ENCODE measurements at regions not wholly inside any gene's neighbourhood (a gene's known extent, or its start where the extent isn't known, plus 50 kb on each side); places are given as distances from the start of the nearest gene placed in this dataset.

DNA sequence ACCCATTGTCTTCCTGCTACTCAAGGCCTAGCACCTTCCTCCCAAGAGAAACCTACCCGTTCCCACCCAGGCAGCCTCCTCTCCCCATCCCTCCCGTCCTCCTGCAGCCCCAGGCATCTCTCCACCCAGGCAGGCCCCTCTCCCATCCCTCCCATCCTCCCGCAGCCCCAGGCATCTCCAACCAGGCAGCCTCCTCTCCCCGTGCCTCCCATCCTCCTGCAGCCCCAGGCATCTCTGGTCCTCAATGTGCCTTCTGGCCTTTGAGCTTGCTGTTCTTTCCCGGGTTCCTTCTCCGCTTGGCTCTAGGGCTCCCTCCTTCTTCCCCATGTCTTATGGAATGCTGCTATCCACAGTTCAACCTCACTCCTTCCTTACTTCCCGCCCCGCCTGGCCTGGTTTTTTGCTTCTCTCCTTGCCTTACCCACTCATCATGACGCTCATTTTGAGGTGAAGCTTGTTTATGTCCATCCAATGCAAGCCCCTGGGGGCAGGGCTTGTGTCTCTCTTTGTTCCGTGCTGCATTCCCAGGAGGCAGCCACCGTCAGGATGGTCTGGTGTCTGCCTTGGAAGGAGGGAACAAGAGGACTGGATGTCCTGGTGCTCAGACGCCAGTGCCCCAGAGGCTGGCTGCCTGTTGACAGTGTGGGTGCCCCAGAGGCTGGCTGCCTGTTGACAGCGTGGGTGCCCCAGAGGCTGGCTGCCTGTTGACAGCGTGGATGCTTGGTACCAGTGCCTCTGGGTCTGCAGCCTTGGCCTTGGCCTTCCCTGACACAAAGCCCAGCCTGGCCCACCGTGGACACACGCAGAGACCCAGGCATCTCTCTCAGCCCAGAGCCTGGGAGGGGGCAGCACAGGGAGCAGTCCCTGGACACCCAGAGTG, 815.7 kb downstream of the BRD1 start:
- no peak overlapping the region for H2AFZ ChIP-seq (ENCODE audit: low read length)
- no peak overlapping the region for H3K4me2 ChIP-seq (ENCODE audit: low read depth, low read length)
- no peaks in the 10 kb centered on the region for H3K79me2 ChIP-seq (ENCODE audit: low read length)
- no peaks in the 10 kb centered on the region for H3F3A ChIP-seq (ENCODE audit: insufficient read depth, low read length)
- no peaks in the 10 kb centered on the region for H3K36me3 ChIP-seq (replicated peaks; ENCODE audit: insufficient read depth, low read length)
- DNase-seq, result no peak
- H3K4me1 ChIP-seq (ENCODE audit: low read length), result no peaks in the 10 kb centered on the region
- H3K27me3 ChIP-seq (replicated peaks; ENCODE audit: insufficient read depth, low read length), result peaks cover 86% of the 10 kb centered on the region
- no peak overlapping the region for H3K9ac ChIP-seq (ENCODE audit: low read length)
- no peaks in the 10 kb centered on the region for H3K9me2 ChIP-seq (replicated peaks; ENCODE audit: insufficient read depth, low read length)
- H3K4me3 ChIP-seq (ENCODE audit: low read length), result no peak overlapping the region
- TF ChIP-seq EZH2phosphoT487 (IDR thresholded peaks at IDR 0.05; ENCODE audit: low read length) (no peak), EZH2 (optimal IDR thresholded peaks at IDR 0.05; ENCODE audit: low read depth, low read length) (no peak)
- TF ChIP-seq, protein P1, sequence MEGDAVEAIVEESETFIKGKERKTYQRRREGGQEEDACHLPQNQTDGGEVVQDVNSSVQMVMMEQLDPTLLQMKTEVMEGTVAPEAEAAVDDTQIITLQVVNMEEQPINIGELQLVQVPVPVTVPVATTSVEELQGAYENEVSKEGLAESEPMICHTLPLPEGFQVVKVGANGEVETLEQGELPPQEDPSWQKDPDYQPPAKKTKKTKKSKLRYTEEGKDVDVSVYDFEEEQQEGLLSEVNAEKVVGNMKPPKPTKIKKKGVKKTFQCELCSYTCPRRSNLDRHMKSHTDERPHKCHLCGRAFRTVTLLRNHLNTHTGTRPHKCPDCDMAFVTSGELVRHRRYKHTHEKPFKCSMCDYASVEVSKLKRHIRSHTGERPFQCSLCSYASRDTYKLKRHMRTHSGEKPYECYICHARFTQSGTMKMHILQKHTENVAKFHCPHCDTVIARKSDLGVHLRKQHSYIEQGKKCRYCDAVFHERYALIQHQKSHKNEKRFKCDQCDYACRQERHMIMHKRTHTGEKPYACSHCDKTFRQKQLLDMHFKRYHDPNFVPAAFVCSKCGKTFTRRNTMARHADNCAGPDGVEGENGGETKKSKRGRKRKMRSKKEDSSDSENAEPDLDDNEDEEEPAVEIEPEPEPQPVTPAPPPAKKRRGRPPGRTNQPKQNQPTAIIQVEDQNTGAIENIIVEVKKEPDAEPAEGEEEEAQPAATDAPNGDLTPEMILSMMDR (IDR thresholded peaks at IDR 0.05; ENCODE audit: low read length), result no peak
- no peaks in the 10 kb centered on the region for H3K9me3 ChIP-seq (replicated peaks; ENCODE audit: insufficient read depth, low read length)
- H4K20me1 ChIP-seq (ENCODE audit: insufficient read depth, low read length), result no peaks in the 10 kb centered on the region
- no peak overlapping the region for H3K27ac ChIP-seq (ENCODE audit: low read length)

DNA sequence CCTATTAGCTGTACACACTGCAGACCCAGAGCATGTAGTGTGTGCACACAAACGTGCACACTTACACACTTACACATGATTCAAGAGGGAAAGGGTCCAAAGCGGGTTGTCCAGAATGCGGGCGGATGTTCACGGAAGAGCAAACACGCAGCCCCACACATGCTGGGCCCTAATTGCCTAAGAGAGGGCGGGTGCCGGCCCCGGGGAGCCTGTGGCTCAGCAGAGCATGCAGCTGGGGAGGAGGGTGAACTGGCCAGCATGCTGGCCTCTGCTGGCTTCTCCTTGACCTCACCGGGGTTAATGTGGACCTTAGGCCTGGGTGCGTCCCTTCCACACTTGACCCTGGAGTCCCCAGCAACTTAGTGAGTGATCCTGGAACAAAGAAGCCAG, 816.3 kb downstream of the BRD1 start:
- Histone ChIP-seq H3K4me1 (ENCODE audit: low read length) (no peaks in the 10 kb centered on the region), H3K27ac (ENCODE audit: low read length) (no peak overlapping the region), H2AFZ (ENCODE audit: low read length) (no peak overlapping the region), H3K4me2 (ENCODE audit: low read depth, low read length) (no peak overlapping the region), H3K9me3 (replicated peaks; ENCODE audit: insufficient read depth, low read length) (no peaks in the 10 kb centered on the region), H3K27me3 (replicated peaks; ENCODE audit: insufficient read depth, low read length) (peaks cover 80% of the 10 kb centered on the region), H3K79me2 (ENCODE audit: low read length) (no peaks in the 10 kb centered on the region), H3K36me3 (replicated peaks; ENCODE audit: insufficient read depth, low read length) (no peaks in the 10 kb centered on the region), H3F3A (ENCODE audit: insufficient read depth, low read length) (no peaks in the 10 kb centered on the region), H3K4me3 (ENCODE audit: low read length) (no peak overlapping the region), H3K9ac (ENCODE audit: low read length) (no peak overlapping the region), H4K20me1 (ENCODE audit: insufficient read depth, low read length) (no peaks in the 10 kb centered on the region), H3K9me2 (replicated peaks; ENCODE audit: insufficient read depth, low read length) (no peaks in the 10 kb centered on the region)
- no peak for TF ChIP-seq EZH2phosphoT487 (IDR thresholded peaks at IDR 0.05; ENCODE audit: low read length)
- no peak for TF ChIP-seq EZH2 (optimal IDR thresholded peaks at IDR 0.05; ENCODE audit: low read depth, low read length)
- TF ChIP-seq, protein P1 (IDR thresholded peaks at IDR 0.05; ENCODE audit: low read length), result no peak
- no peak for DNase-seq

DNA sequence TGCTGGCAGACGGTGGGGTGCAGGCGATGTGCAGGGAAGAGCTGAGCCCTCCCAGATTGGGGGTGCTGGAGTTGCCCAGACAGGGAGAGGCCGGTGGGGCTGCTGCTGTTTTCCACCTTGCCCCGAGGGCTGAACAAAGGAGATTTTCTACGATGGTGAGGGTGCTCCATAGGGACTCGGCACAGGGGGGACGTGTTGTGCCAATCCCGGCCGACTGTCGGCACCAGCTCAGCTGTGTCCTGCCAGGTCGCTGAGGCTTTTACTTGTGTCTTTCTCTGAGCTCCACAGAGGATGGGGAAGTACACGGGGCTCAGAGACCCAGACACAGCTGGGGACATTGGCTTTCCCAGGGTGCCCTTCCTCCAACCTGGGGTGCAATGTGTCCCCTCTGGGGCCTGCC, 816.8 kb downstream of the BRD1 start:
- H3K79me2 ChIP-seq (ENCODE audit: low read length), result no peaks in the 10 kb centered on the region
- H3K9ac ChIP-seq (ENCODE audit: low read length), result no peak overlapping the region
- H3K36me3 ChIP-seq (replicated peaks; ENCODE audit: insufficient read depth, low read length), result no peaks in the 10 kb centered on the region
- H3K27ac ChIP-seq (ENCODE audit: low read length), result no peak overlapping the region
- peaks cover 75% of the 10 kb centered on the region for H3K27me3 ChIP-seq (replicated peaks; ENCODE audit: insufficient read depth, low read length)
- H3F3A ChIP-seq (ENCODE audit: insufficient read depth, low read length), result no peaks in the 10 kb centered on the region
- H4K20me1 ChIP-seq (ENCODE audit: insufficient read depth, low read length), result no peaks in the 10 kb centered on the region
- no peak for TF ChIP-seq EZH2phosphoT487 (IDR thresholded peaks at IDR 0.05; ENCODE audit: low read length)
- no peak for TF ChIP-seq EZH2 (optimal IDR thresholded peaks at IDR 0.05; ENCODE audit: low read depth, low read length)
- TF ChIP-seq, protein P1 (IDR thresholded peaks at IDR 0.05; ENCODE audit: low read length), result no peak
- no peak overlapping the region for H3K4me3 ChIP-seq (ENCODE audit: low read length)
- H3K4me2 ChIP-seq (ENCODE audit: low read depth, low read length), result no peak overlapping the region
- no peaks in the 10 kb centered on the region for H3K9me2 ChIP-seq (replicated peaks; ENCODE audit: insufficient read depth, low read length)
- H3K9me3 ChIP-seq (replicated peaks; ENCODE audit: insufficient read depth, low read length), result no peaks in the 10 kb centered on the region
- no peak overlapping the region for H2AFZ ChIP-seq (ENCODE audit: low read length)
- DNase-seq, result no peak
- H3K4me1 ChIP-seq (ENCODE audit: low read length), result no peaks in the 10 kb centered on the region

Data from MM.1S (cell line).